H9 (cell line): ENCODE measurements at regions not wholly inside any gene's neighbourhood (a gene's known extent, or its start where the extent isn't known, plus 50 kb on each side); places are given as distances from the start of the nearest gene placed in this dataset.

ENCODE experiments used
- DNase-seq: peaks from one replicate; pipeline ENCODE4 v3.0.0-alpha.2; 2017
- H2AFZ ChIP-seq: one replicate; pipeline ENCODE4 v1.6.1; 2013; ENCODE audit warnings: mild to moderate bottlenecking, low read length, control low read depth, moderate library complexity
- H2AK5ac ChIP-seq: 2 replicates; pipeline ENCODE4 v1.6.1; 2013; ENCODE audit warnings: low read length, control low read depth, mixed read lengths; ENCODE audit not compliant: insufficient read length
- H2BK120ac ChIP-seq: one replicate; pipeline ENCODE4 v1.6.1; 2013; ENCODE audit warnings: low read depth, mild to moderate bottlenecking, low read length, control low read depth, inconsistent platforms; ENCODE audit not compliant: poor library complexity, severe bottlenecking
- H2BK12ac ChIP-seq: 2 replicates; pipeline ENCODE4 v1.6.1; 2013; ENCODE audit warnings: low read length, control low read depth, mixed read lengths, low read depth; ENCODE audit not compliant: insufficient read length
- H2BK15ac ChIP-seq: 2 replicates; pipeline ENCODE4 v1.6.1; 2013; ENCODE audit warnings: low read depth, low read length, control low read depth
- H2BK20ac ChIP-seq: one replicate; pipeline ENCODE4 v1.6.1; 2013; ENCODE audit warnings: low read depth, mild to moderate bottlenecking, low read length, control low read depth, inconsistent platforms; ENCODE audit not compliant: poor library complexity, severe bottlenecking
- H2BK5ac ChIP-seq: 2 replicates; pipeline ENCODE4 v1.6.1; 2013; ENCODE audit warnings: low read length, control low read depth, mixed read lengths; ENCODE audit not compliant: insufficient read length
- H3K14ac ChIP-seq: 2 replicates; pipeline ENCODE4 v1.6.1; 2013; ENCODE audit warnings: low read length, control low read depth; ENCODE audit not compliant: insufficient read depth
- H3K18ac ChIP-seq: 2 replicates; pipeline ENCODE4 v1.6.1; 2013; ENCODE audit warnings: low read depth, mild to moderate bottlenecking, mixed read lengths, low read length, control low read depth; ENCODE audit not compliant: insufficient read length
- H3K23ac ChIP-seq: 2 replicates; pipeline ENCODE4 v1.6.1; 2013; ENCODE audit warnings: low read length, control low read depth, mixed read lengths, low read depth; ENCODE audit not compliant: insufficient read length
- H3K23me2 ChIP-seq: 2 replicates; pipeline ENCODE4 v1.6.1; 2013; ENCODE audit warnings: low read depth, mild to moderate bottlenecking, mixed read lengths, low read length, control low read depth; ENCODE audit not compliant: insufficient read length, poor library complexity, severe bottlenecking
- H3K27ac ChIP-seq: 2 replicates; pipeline ENCODE4 v1.5.1; 2013; ENCODE audit warnings: low read length, control low read depth, mixed read lengths, low read depth; ENCODE audit not compliant: insufficient read length
- H3K27me3 ChIP-seq: 2 replicates; pipeline ENCODE4 v1.6.1; 2013; ENCODE audit warnings: low read length, control low read depth, inconsistent platforms; ENCODE audit not compliant: insufficient read depth
- H3K4ac ChIP-seq: 2 replicates; pipeline ENCODE4 v1.6.1; 2013; ENCODE audit warnings: low read depth, mild to moderate bottlenecking, control low read depth, inconsistent platforms, low read length, moderate library complexity
- H3K4me1 ChIP-seq: 2 replicates; pipeline ENCODE4 v1.6.1; 2013; ENCODE audit warnings: low read length, control low read depth, inconsistent platforms; ENCODE audit not compliant: insufficient read depth
- H3K4me2 ChIP-seq: 2 replicates; pipeline ENCODE4 v1.6.1; 2013; ENCODE audit warnings: low read length, control low read depth, mixed read lengths; ENCODE audit not compliant: insufficient read length, insufficient read depth
- H3K56ac ChIP-seq: 2 replicates; pipeline ENCODE4 v1.6.1; 2013; ENCODE audit warnings: low read depth, mild to moderate bottlenecking, mixed read lengths, low read length, control low read depth; ENCODE audit not compliant: insufficient read length
- H3K79me1 ChIP-seq: 2 replicates; pipeline ENCODE4 v1.6.1; 2013; ENCODE audit warnings: low read depth, mild to moderate bottlenecking, moderate library complexity, low read length, control low read depth, inconsistent platforms; ENCODE audit not compliant: insufficient read depth, poor library complexity, severe bottlenecking
- H3K79me2 ChIP-seq: 2 replicates; pipeline ENCODE4 v1.6.1; 2013; ENCODE audit warnings: low read length, control low read depth, inconsistent platforms; ENCODE audit not compliant: insufficient read depth
- H3K9ac ChIP-seq: 2 replicates; pipeline ENCODE4 v1.6.1; 2013; ENCODE audit warnings: low read length, control low read depth, mixed read lengths; ENCODE audit not compliant: insufficient read length; ENCODE audit errors: extremely low read depth
- H3K9me3 ChIP-seq: one replicate; pipeline ENCODE4 v1.6.1; 2013; ENCODE audit warnings: low read depth, low read length, inconsistent platforms; ENCODE audit not compliant: control insufficient read depth
- H3T11ph ChIP-seq: one replicate; pipeline ENCODE4 v1.6.1; 2013; ENCODE audit warnings: mild to moderate bottlenecking, low read length, control low read depth, inconsistent platforms
- H4K20me1 ChIP-seq: one replicate; pipeline ENCODE4 v1.6.1; 2013; ENCODE audit not compliant: control insufficient read depth, insufficient read length, insufficient read depth
- H4K5ac ChIP-seq: 2 replicates; pipeline ENCODE4 v1.6.1; 2013; ENCODE audit warnings: low read depth, mild to moderate bottlenecking, mixed read lengths, low read length, control low read depth; ENCODE audit not compliant: insufficient read length
- H4K8ac ChIP-seq: replicated peaks from 2 replicates; pipeline ENCODE4 v1.6.1; 2013; ENCODE audit warnings: low read length, control low read depth, mixed read lengths, low read depth; ENCODE audit not compliant: insufficient read length
- H4K91ac ChIP-seq: 2 replicates; pipeline ENCODE4 v1.6.1; 2013; ENCODE audit warnings: low read depth, mild to moderate bottlenecking, moderate library complexity, mixed read lengths, low read length, control low read depth; ENCODE audit not compliant: insufficient read length
- H3K27ac Mint-ChIP-seq, 3 experiments: 2 replicates in 2 of 3; 3 replicates in 1 of 3; pipeline ENCODE4 v1.8.0; 2020 to 2021; ENCODE audit warnings: mixed read lengths in 3 of 3, mild to moderate bottlenecking in 1 of 3, moderate library complexity in 1 of 3
- H3K27me3 Mint-ChIP-seq: 2 replicates; pipeline ENCODE4 v1.8.0; 2021; ENCODE audit warnings: low read depth, mild to moderate bottlenecking, moderate library complexity, mixed read lengths
- H3K36me3 Mint-ChIP-seq, 3 experiments: 2 replicates in 2 of 3; 3 replicates in 1 of 3; pipeline ENCODE4 v1.8.0; 2020 to 2021; ENCODE audit warnings: low read depth in 3 of 3, mixed read lengths in 3 of 3; ENCODE audit not compliant: insufficient read depth in 1 of 3
- H3K4me1 Mint-ChIP-seq, 2 experiments: 2 replicates each; pipeline ENCODE4 v1.8.0; 2020; ENCODE audit warnings: mixed read lengths in 2 of 2
- H3K4me3 Mint-ChIP-seq, 2 experiments: 2 replicates in 1 of 2; 3 replicates in 1 of 2; pipeline ENCODE4 v1.8.0; 2020 to 2021; ENCODE audit warnings: mild to moderate bottlenecking in 2 of 2, mixed read lengths in 2 of 2, moderate library complexity in 1 of 2
- H3K9me3 Mint-ChIP-seq, 2 experiments: 2 replicates in 1 of 2; 3 replicates in 1 of 2; pipeline ENCODE4 v1.8.0; 2020; ENCODE audit warnings: mild to moderate bottlenecking in 2 of 2, mixed read lengths in 2 of 2, moderate library complexity in 1 of 2
- CTCF ChIP-seq: fragments of 200-600 bp; sonication (generic); conservative IDR thresholded peaks from 3 replicates; pipeline ENCODE4 v1.8.0; 2021; ENCODE audit warnings: antibody characterized with exemption, mild to moderate bottlenecking
- WGBS: extraction: QIAGEN DNeasy Blood & Tissue Kit; methylation state at CpG from one replicate; pipeline ENCODE4 v1.1.7; 2013; ENCODE audit warnings: missing lambda C conversion rate, low lambda C conversion rate, mixed read lengths; ENCODE audit not compliant: insufficient read length; ENCODE audit errors: extremely low coverage; 5-methylcytosine and 5-hydroxymethylcytosine counted together

GRCh38 chr3:63192248-63192647 is 85.9 kb upstream of the SYNPR start:
- Histone ChIP-seq H3K4me2 (no peak overlapping the region), H3K18ac (no peak overlapping the region), H2AK5ac (no peak overlapping the region), H4K91ac (no peak overlapping the region), H3K79me2 (no peaks in the 10 kb centered on the region), H3K4me1 (no peaks in the 10 kb centered on the region), H3K9ac (no peak overlapping the region), H3T11ph (no peak overlapping the region), H3K56ac (no peak overlapping the region), H2BK12ac (no peak overlapping the region), H3K23ac (no peak overlapping the region), H2AFZ (no peak overlapping the region), H2BK15ac (no peak overlapping the region), H3K4ac (no peak overlapping the region), H2BK20ac (no peak overlapping the region), H4K5ac (no peak overlapping the region), H4K8ac (no peak overlapping the region), H3K14ac (no peak overlapping the region), H3K27me3 (no peaks in the 10 kb centered on the region), H3K79me1 (no peaks in the 10 kb centered on the region), H4K20me1 (no peaks in the 10 kb centered on the region), H3K27ac (no peak overlapping the region), H3K23me2 (no peaks in the 10 kb centered on the region), H3K9me3 (no peaks in the 10 kb centered on the region), H2BK5ac (no peak overlapping the region), H2BK120ac (no peak overlapping the region)
- TF ChIP-seq CTCF, result no peak
- peaks cover 3 to 9% of the 10 kb centered on the region in 2 experiments; a peak in 3 of 4 replicates for H3K4me1 Mint-ChIP-seq
- no peak for DNase-seq
- H3K36me3 Mint-ChIP-seq, result no peaks in the 10 kb centered on the region
- H3K27me3 Mint-ChIP-seq, result no peaks in the 10 kb centered on the region
- no peak overlapping the region for H3K4me3 Mint-ChIP-seq
- WGBS, result no CpG with 5 or more reads among the region's 3 CpGs
- 0 out of 7 replicates have a peak overlapping the region, but pooled peaks of 1 of the 3 experiments have one; percentile 10 for H3K27ac Mint-ChIP-seq
- no peaks in the 10 kb centered on the region for H3K9me3 Mint-ChIP-seq
